Karpas-422 (cell line): ENCODE measurements at regions not wholly inside any gene's neighbourhood (a gene's known extent, or its start where the extent isn't known, plus 50 kb on each side); places are given as distances from the start of the nearest gene placed in this dataset.

Experiments
- DNase-seq: peaks from one replicate; pipeline ENCODE4 v3.0.0-alpha.2; 2015
- H2AFZ ChIP-seq: fragments of 200-600 bp; sonication (generic); 2 replicates; pipeline ENCODE4 v1.6.1; 2014; ENCODE audit warnings: antibody characterized with exemption, low read length, mixed read lengths
- H3K27ac ChIP-seq: fragments of 200-600 bp; sonication (generic); 2 replicates; pipeline ENCODE4 v1.5.1; 2014; ENCODE audit warnings: mild to moderate bottlenecking, low read length, moderate library complexity
- H3K27me3 ChIP-seq: fragments of 200-600 bp; sonication (generic); 2 replicates; pipeline ENCODE4 v1.6.1; 2014; ENCODE audit warnings: low read length, mixed read lengths
- H3K36me3 ChIP-seq: fragments of 200-600 bp; sonication (generic); 2 replicates; pipeline ENCODE4 v1.6.1; 2014; ENCODE audit warnings: low read length, mixed read lengths; ENCODE audit not compliant: insufficient read depth
- H3K4me1 ChIP-seq: fragments of 200-600 bp; sonication (generic); 2 replicates; pipeline ENCODE4 v1.6.1; 2014; ENCODE audit warnings: mild to moderate bottlenecking, low read length, mixed read lengths
- H3K4me2 ChIP-seq: fragments of 200-600 bp; sonication (generic); 2 replicates; pipeline ENCODE4 v1.6.1; 2014; ENCODE audit warnings: low read length, low read depth, mild to moderate bottlenecking; ENCODE audit not compliant: poor library complexity, severe bottlenecking
- H3K4me3 ChIP-seq: fragments of 200-600 bp; sonication (generic); 2 replicates; pipeline ENCODE4 v1.5.1; 2014; ENCODE audit warnings: mild to moderate bottlenecking, antibody characterized with exemption, low read length, mixed read lengths
- H3K79me2 ChIP-seq: fragments of 200-600 bp; sonication (generic); 2 replicates; pipeline ENCODE4 v1.6.1; 2014; ENCODE audit warnings: mild to moderate bottlenecking, low read length, mixed read lengths
- H3K9ac ChIP-seq: fragments of 200-600 bp; sonication (generic); 2 replicates; pipeline ENCODE4 v1.6.0; 2014; ENCODE audit warnings: low read length
- H3K9me2 ChIP-seq: fragments of 200-600 bp; sonication (generic), shearing (Covaris generic); replicated peaks from 2 replicates; pipeline ENCODE4 v1.6.0; 2014; ENCODE audit warnings: mild to moderate bottlenecking, low read length, moderate library complexity; ENCODE audit not compliant: insufficient read depth
- H3K9me3 ChIP-seq: fragments of 300-700, 200-600 bp; sonication (generic); 2 replicates; pipeline ENCODE4 v1.6.1; 2014; ENCODE audit warnings: low read length, mixed read lengths
- H4K20me1 ChIP-seq: fragments of 200-600 bp; sonication (generic); 2 replicates; pipeline ENCODE4 v1.6.1; 2014; ENCODE audit warnings: mild to moderate bottlenecking, antibody characterized with exemption, low read length, low read depth; ENCODE audit not compliant: insufficient read depth

- Histone ChIP-seq H3K36me3 (peaks cover 23% of the 10 kb centered on the region; the same call in 1 of the 2 replicates), H2AFZ (no peak overlapping the region), H3K4me1 (peaks cover 78% of the 10 kb centered on the region), H3K9me2 (no peaks in the 10 kb centered on the region), H3K27me3 (no peaks in the 10 kb centered on the region), H3K27ac (peak overlapping the region; percentile 94), H3K4me2 (peak overlapping the region; percentile 74), H3K4me3 (peak overlapping the region; percentile 90), H3K9ac (peak overlapping the region; percentile 98), H4K20me1 (peaks cover 24% of the 10 kb centered on the region), H3K9me3 (no peaks in the 10 kb centered on the region), H3K79me2 (peaks cover 61% of the 10 kb centered on the region)
- peak; percentile 97 for DNase-seq
These were observed 109.5 kb downstream of the KCNRG start for GRCh38 chr13:50124536-50125303.

- no peaks in the 10 kb centered on the region for H3K27me3 ChIP-seq
- peaks cover 24% of the 10 kb centered on the region for H4K20me1 ChIP-seq
- peak overlapping the region; percentile 98 for H3K9ac ChIP-seq
- no peak for DNase-seq
- peak overlapping the region; percentile 74 for H3K4me2 ChIP-seq
- H3K4me3 ChIP-seq = peak overlapping the region; percentile 90
- H3K79me2 ChIP-seq = peaks cover 56% of the 10 kb centered on the region
- H3K9me2 ChIP-seq = no peaks in the 10 kb centered on the region
- H3K27ac ChIP-seq = peak overlapping the region; percentile 94
- no peak overlapping the region for H2AFZ ChIP-seq
- H3K4me1 ChIP-seq = peaks cover 78% of the 10 kb centered on the region
- peaks cover 18% of the 10 kb centered on the region; the same call in 1 of the 2 replicates for H3K36me3 ChIP-seq
- no peaks in the 10 kb centered on the region for H3K9me3 ChIP-seq
These were observed 110.0 kb downstream of the KCNRG start for GRCh38 chr13:50125304-50125553.

DNA sequence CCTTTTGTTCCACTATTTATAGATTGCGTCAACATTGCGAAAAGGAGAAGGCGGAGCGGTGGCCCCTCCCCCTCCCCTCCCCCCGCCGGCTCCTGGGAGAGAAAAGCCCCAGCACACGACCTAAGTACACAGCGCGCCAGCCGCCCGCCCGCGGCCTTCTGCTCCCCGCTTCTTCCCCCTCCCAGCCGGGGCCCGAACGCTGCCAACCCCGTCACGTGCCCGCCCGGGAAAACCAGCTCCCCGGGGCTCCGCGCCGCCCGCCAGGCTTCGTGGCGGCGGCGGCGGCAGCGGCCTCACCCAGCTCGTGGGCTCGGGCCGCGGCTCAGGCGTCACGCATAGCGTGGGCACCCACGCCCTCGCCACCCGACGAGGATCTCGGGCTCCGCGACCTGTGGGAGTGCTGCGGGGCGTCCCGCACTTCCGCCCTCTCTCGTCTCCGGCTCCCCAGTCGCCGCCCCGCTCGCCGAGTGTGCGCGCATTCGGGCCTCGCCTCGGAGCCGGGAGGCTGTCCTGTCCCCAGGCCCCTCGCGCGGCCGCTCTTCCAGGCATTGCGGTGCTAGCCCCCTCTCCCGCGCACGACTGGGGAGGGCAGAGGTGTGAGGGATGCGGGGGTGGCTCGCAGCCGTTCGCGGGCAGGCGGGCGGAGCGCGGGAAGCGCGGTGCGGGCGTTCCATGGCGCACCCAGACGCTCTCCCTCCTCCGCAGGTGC is 110.5 kb downstream of the KCNRG start:
- Histone ChIP-seq H3K79me2 (peaks cover 51% of the 10 kb centered on the region), H3K4me1 (peaks cover 73% of the 10 kb centered on the region), H2AFZ (peak overlapping the region; percentile 14; the same call in 1 of the 2 replicates), H3K4me3 (peak overlapping the region; percentile 90), H3K9me3 (no peaks in the 10 kb centered on the region), H3K27me3 (no peaks in the 10 kb centered on the region), H3K9me2 (no peaks in the 10 kb centered on the region), H3K4me2 (peak overlapping the region; percentile 74), H3K27ac (peak overlapping the region; percentile 94), H4K20me1 (peaks cover 24% of the 10 kb centered on the region), H3K36me3 (peaks cover 14% of the 10 kb centered on the region; the same call in 1 of the 2 replicates), H3K9ac (peak overlapping the region; percentile 98)
- DNase-seq = peak; percentile 96

DNA sequence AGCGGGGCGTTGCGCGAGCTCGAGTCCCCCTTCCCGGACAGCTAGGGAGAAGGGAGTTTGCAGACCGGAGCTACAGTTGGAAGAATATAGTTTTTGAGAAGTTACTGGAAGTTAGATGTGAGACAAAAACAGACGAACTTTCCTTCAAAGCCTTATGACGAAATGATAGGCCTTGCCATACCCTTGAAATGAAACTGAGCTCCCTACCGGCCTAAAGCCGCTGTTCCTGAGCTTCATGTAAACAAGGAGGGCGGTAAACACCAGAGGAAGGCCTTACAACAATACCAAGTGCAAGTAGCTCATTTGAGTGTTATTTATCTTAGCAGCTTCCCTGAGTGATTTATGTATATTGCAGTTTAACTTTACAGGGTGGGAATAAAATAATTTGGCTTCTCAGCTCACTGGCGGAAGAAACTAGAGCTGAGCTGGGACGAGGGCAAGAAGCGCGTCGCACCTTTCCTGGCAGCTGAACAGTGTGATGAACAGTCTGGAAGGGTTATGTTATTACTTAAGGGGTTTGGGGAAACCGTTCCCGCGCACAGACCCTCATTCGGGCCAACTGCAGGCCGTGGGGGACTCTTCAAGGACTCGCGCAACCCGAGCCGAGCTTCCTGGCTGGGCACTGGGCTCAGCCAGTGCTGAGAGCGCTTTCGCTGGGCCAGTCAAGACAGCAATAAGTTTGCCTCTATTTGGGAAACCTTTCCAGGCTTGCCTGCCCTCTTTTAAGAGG is 111.2 kb downstream of the KCNRG start:
- H3K27ac ChIP-seq = peak overlapping the region; percentile 94
- H4K20me1 ChIP-seq = peaks cover 24% of the 10 kb centered on the region
- no peaks in the 10 kb centered on the region for H3K9me3 ChIP-seq
- H3K79me2 ChIP-seq = peaks cover 44% of the 10 kb centered on the region
- peak overlapping the region; percentile 14; the same call in 1 of the 2 replicates for H2AFZ ChIP-seq
- H3K4me2 ChIP-seq = peak overlapping the region; percentile 74
- H3K27me3 ChIP-seq = no peaks in the 10 kb centered on the region
- DNase-seq = peak; percentile 77
- peaks cover 68% of the 10 kb centered on the region for H3K4me1 ChIP-seq
- H3K9me2 ChIP-seq = no peaks in the 10 kb centered on the region
- H3K36me3 ChIP-seq = peaks cover 9% of the 10 kb centered on the region; the same call in 1 of the 2 replicates
- H3K4me3 ChIP-seq = peak overlapping the region; percentile 90
- peak overlapping the region; percentile 98 for H3K9ac ChIP-seq

- DNase-seq = peak; percentile 64
- H3K36me3 ChIP-seq = peaks cover 2% of the 10 kb centered on the region; the same call in 1 of the 2 replicates
- peak overlapping the region; percentile 74 for H3K4me2 ChIP-seq
- H3K27me3 ChIP-seq = no peaks in the 10 kb centered on the region
- no peaks in the 10 kb centered on the region for H3K9me3 ChIP-seq
- peaks cover 16% of the 10 kb centered on the region for H4K20me1 ChIP-seq
- H2AFZ ChIP-seq = no peak overlapping the region
- H3K27ac ChIP-seq = peak overlapping the region; percentile 94
- H3K79me2 ChIP-seq = peaks cover 37% of the 10 kb centered on the region
- peak overlapping the region; percentile 90 for H3K4me3 ChIP-seq
- H3K9ac ChIP-seq = peak overlapping the region; percentile 98
- peaks cover 68% of the 10 kb centered on the region for H3K4me1 ChIP-seq
- no peaks in the 10 kb centered on the region for H3K9me2 ChIP-seq
These were observed 111.9 kb downstream of the KCNRG start for GRCh38 chr13:50126993-50127725.

GRCh38 chr13:50127726-50128291 is 112.6 kb downstream of the KCNRG start:
- Histone ChIP-seq H3K9me3 (no peaks in the 10 kb centered on the region), H2AFZ (no peak overlapping the region), H3K79me2 (peaks cover 30% of the 10 kb centered on the region), H3K4me3 (peak overlapping the region; percentile 90; the same call in 1 of the 2 replicates), H3K27me3 (no peaks in the 10 kb centered on the region), H3K9me2 (no peaks in the 10 kb centered on the region), H3K9ac (no peak overlapping the region), H3K36me3 (no peaks in the 10 kb centered on the region), H3K4me1 (peaks cover 63% of the 10 kb centered on the region), H3K4me2 (peak overlapping the region; percentile 88), H4K20me1 (peaks cover 11% of the 10 kb centered on the region), H3K27ac (no peak overlapping the region; the same call in 1 of the 2 replicates)
- DNase-seq = no peak

DNA sequence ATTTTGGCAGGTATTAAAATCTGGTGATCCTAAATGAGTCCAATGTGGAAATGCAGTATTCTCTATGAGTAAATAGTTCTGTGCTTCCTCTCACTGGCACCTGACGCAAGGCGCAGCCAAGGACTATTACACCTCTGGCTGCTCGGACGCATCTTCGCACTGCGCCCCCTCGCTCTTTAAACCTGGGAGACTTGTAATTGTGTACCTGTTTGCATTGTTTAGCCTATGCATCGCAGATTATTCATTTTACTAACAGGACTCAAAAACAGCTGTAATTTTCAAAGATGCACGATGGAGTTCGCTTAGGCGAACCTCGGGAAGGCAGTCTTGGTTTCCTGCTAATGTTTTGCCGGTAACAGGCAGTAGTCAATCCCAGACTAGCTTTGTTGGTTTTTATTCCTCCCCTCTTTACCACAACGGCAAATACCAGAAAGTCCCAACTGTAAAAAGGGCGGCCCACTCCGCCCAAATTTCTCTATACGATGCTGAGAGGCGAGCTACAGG is 113.2 kb downstream of the KCNRG start:
- Histone ChIP-seq H3K79me2 (peaks cover 23% of the 10 kb centered on the region), H3K4me3 (peak overlapping the region; percentile 77), H3K9me3 (no peaks in the 10 kb centered on the region), H3K4me2 (peak overlapping the region; percentile 88), H3K36me3 (no peaks in the 10 kb centered on the region), H3K9ac (peak overlapping the region; percentile 83), H2AFZ (no peak overlapping the region), H3K4me1 (peaks cover 56% of the 10 kb centered on the region), H3K27ac (peak overlapping the region; percentile 94), H4K20me1 (peaks cover 4% of the 10 kb centered on the region; the same call in 1 of the 2 replicates), H3K27me3 (no peaks in the 10 kb centered on the region), H3K9me2 (no peaks in the 10 kb centered on the region)
- peak; percentile 64 for DNase-seq
